Stomach (tissue), 8 donors: ENCODE measurements at regions not wholly inside any gene's neighbourhood (a gene's known extent, or its start where the extent isn't known, plus 50 kb on each side); places are given as distances from the start of the nearest gene placed in this dataset.

Experiments used
- DNase-seq, 2 donors: peaks; one replicate each; pipeline versions ENCODE4 v3.0.0 to v3.0.0-alpha.2; 2013 to 2019
- H3K27ac ChIP-seq, 5 donors: fragments of 200-600 bp in 4 of 5; sonication (generic) in 4 of 5; one replicate each; pipeline ENCODE4 v1.5.1; 2013 to 2019; ENCODE audit warnings: mild to moderate bottlenecking in 1 of 5, moderate library complexity in 1 of 5
- H3K27me3 ChIP-seq, 3 donors: fragments of 200-600 bp; sonication (generic); one replicate each; pipeline ENCODE4 v1.5.1; 2017 to 2019; ENCODE audit warnings: mixed run types in 1 of 3
- H3K36me3 ChIP-seq, 4 donors: fragments of 200-600 bp; sonication (generic); 1 replicate in 3 of 4; 2 replicates in 1 of 4; pipeline ENCODE4 v1.5.1; 2016 to 2019
- H3K4me1 ChIP-seq, 4 donors: fragments of 200-600 bp; sonication (generic); one replicate each; pipeline ENCODE4 v1.5.1; 2016 to 2019
- H3K4me3 ChIP-seq, 4 donors: fragments of 200-600 bp; sonication (generic) in 3 of 4; one replicate each; pipeline ENCODE4 v1.5.1; 2016 to 2019; ENCODE audit warnings: mild to moderate bottlenecking in 1 of 4
- H3K9me3 ChIP-seq, 4 donors: fragments of 200-600 bp; sonication (generic); one replicate each; pipeline ENCODE4 v1.5.1; 2016 to 2019
- EP300 ChIP-seq: sonication (generic); formaldehyde crosslinking; IDR thresholded peaks from one replicate; pipeline ENCODE4 v1.6.1; 2017; ENCODE audit warnings: antibody characterized with exemption
- POLR2A ChIP-seq, 4 donors: fragments of 450-650 bp; IDR thresholded peaks; one replicate each; pipeline ENCODE4 v1.6.1; 2016; ENCODE audit warnings: antibody characterized with exemption in 4 of 4, control low read depth in 2 of 4, mild to moderate bottlenecking in 1 of 4, moderate library complexity in 1 of 4
- POLR2AphosphoS5 ChIP-seq, 3 donors: sonication (generic); formaldehyde crosslinking; IDR thresholded peaks; one replicate each; pipeline ENCODE4 v1.6.1; 2016; ENCODE audit warnings: antibody characterized with exemption in 3 of 3
- WGBS, 5 donors: extraction: QIAGEN DNeasy Blood & Tissue Kit in 3 of 5; methylation state at CpG; one replicate each; pipeline versions ENCODE4 v1.1.5 to v1.1.7; 2013 to 2018; 5-methylcytosine and 5-hydroxymethylcytosine counted together
- intact Hi-C: fragments of 100-400 bp; cut with DNase I; formaldehyde crosslinking; loops from one replicate; pipeline ENCODE4 v1.15.1; 2023; ENCODE audit warnings: low total_unique reads
- TF ChIP-seq, protein P1 (sequence below), 7 experiments: fragments of 450-650 bp in 4 of 7; fragments of 200-600 bp in 3 of 7; sonication (generic) in 3 of 7; IDR thresholded peaks; one replicate each; pipeline ENCODE4 v1.5.1; 2016 to 2019; ENCODE audit warnings: antibody characterized with exemption in 7 of 7, control low read depth in 2 of 7, mild to moderate bottlenecking in 1 of 7
- donor health status: healthy with polysubstance abuse.
- donor health status: Bipolar disorder and iron deficiency.
- donor health status: healthy.

DNA sequence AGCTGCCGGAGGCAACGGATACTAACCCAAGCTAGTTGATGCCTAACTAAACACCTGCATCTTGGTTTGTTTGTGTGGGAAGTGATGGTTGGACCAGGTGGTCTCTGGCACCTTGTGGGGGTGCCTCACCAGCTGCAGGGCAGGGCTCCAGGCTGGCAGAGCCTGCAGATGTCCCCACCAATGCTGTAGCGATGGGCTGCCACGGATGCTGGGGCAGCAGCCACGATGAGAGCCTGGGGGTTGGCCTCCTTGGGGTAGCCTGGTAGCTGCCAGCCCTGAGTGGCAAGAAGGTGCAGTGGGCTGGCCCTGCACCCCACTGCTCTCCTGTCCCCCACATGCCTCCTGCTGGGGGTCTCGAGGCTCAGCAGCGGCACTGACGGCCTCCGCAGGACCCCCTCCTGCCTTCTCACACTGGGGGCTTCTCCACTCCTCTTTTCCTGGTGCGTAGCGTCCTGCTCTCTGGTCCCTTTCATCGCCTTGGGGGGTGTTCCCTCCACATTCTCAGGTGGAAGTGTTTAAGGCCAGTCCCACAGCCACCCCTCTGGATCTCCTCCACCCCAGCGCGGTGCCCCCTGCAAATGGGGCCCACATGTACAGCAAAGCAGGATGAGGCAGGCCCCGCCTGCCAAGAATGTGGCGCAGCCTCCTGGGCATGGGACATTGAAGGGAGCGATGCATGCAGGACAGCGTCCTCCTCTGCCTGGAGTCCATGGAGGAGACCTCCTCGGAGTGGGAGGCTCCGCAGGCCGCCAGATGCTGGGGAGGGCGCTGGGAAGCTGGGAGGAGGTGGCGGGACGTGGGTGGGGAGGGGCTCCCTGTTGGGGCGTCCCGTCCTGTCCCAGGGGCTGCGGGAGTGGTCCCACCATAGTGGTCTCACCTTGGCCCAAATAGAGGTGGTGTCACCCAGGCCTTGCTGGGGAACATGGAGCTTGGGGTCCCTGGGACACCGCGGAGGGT, 173.1 kb downstream of the ASB1 start:
- H3K27ac ChIP-seq = no peak overlapping the region
- H3K9me3 ChIP-seq = peaks cover 0 to 18% (median 6%) of the 10 kb centered on the region in 4 donors
- no peak overlapping the region for H3K4me3 ChIP-seq
- no peak for TF ChIP-seq POLR2A (IDR thresholded peaks at IDR 0.05)
- TF ChIP-seq, protein P1, sequence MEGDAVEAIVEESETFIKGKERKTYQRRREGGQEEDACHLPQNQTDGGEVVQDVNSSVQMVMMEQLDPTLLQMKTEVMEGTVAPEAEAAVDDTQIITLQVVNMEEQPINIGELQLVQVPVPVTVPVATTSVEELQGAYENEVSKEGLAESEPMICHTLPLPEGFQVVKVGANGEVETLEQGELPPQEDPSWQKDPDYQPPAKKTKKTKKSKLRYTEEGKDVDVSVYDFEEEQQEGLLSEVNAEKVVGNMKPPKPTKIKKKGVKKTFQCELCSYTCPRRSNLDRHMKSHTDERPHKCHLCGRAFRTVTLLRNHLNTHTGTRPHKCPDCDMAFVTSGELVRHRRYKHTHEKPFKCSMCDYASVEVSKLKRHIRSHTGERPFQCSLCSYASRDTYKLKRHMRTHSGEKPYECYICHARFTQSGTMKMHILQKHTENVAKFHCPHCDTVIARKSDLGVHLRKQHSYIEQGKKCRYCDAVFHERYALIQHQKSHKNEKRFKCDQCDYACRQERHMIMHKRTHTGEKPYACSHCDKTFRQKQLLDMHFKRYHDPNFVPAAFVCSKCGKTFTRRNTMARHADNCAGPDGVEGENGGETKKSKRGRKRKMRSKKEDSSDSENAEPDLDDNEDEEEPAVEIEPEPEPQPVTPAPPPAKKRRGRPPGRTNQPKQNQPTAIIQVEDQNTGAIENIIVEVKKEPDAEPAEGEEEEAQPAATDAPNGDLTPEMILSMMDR (IDR thresholded peaks at IDR 0.05) = no peak
- TF ChIP-seq EP300 = no peak
- WGBS, 5 donors = 85 to 93% (median 91%) methylated on average over 16 to 29 of the region's 29 CpGs
- H3K36me3 ChIP-seq = no peaks in the 10 kb centered on the region
- peaks cover 0 to 5% (median 0%) of the 10 kb centered on the region in 3 donors for H3K27me3 ChIP-seq
- intact Hi-C loops = no loop called here
- no peak for DNase-seq
- H3K4me1 ChIP-seq = peaks cover 0 to 35% (median 16%) of the 10 kb centered on the region in 4 donors

DNA sequence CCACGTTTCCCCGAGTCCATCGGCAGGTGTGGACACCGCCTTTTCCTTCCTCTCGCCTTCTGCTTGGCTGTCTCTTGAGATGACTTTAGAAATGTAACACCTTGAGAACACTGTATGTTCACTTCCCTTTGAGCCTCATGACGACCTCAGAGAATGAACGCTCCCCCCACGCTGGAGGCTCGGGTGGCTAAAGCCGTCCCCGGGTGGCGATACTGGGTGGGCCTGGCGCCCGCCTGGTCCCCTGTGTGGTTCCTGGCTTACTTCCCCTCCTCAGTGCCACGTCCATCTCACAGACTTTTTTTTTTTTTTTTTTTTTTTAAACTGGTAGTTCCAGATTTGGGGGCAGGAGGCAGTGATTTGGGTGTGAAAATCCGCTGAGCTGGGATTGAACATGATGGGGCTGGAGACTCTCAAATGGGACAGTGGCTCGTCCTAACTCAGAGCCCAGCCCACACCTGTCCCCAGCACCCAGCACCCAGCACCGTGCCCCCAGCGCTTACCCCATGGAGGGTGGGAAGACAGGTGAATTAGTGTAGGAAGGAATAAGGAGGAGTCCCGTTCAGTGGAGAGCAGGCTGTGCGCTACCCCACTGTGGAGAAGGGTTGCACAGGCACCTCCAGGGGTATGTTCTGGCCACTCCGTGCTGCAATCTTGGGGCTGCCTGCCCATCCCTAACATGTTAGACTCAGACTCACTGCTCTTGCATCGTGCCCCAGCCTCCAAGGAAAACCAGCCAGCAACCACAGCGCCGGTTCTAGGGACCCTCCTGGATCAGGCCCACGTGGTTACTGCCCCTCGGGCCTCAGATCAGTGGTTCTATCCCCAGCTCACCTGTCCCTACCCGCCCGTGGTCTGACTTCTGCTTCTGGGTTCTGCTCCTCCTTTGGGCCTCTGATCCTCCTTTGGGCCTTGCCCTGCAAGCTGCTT, 174.0 kb downstream of the ASB1 start:
- H3K9me3 ChIP-seq = peaks cover 0 to 18% (median 6%) of the 10 kb centered on the region in 4 donors
- H3K27ac ChIP-seq = peak overlapping the region in 3 of 5 donors; percentile 37 to 80 (median 75)
- no peak for DNase-seq
- H3K4me3 ChIP-seq = no peak overlapping the region
- WGBS, 5 donors = 83 to 90% (median 86%) methylated on average over 22 to 29 of the region's 29 CpGs
- H3K4me1 ChIP-seq = peaks cover 0 to 35% (median 16%) of the 10 kb centered on the region in 4 donors
- H3K27me3 ChIP-seq = peaks cover 0 to 5% (median 0%) of the 10 kb centered on the region in 3 donors
- H3K36me3 ChIP-seq = no peaks in the 10 kb centered on the region
- TF ChIP-seq POLR2AphosphoS5 (IDR thresholded peaks at IDR 0.05) (no peak), POLR2A (IDR thresholded peaks at IDR 0.05) (no peak), EP300 (no peak)
- TF ChIP-seq, protein P1 (IDR thresholded peaks at IDR 0.05) = no peak
- intact Hi-C loops = no loop called here

DNA sequence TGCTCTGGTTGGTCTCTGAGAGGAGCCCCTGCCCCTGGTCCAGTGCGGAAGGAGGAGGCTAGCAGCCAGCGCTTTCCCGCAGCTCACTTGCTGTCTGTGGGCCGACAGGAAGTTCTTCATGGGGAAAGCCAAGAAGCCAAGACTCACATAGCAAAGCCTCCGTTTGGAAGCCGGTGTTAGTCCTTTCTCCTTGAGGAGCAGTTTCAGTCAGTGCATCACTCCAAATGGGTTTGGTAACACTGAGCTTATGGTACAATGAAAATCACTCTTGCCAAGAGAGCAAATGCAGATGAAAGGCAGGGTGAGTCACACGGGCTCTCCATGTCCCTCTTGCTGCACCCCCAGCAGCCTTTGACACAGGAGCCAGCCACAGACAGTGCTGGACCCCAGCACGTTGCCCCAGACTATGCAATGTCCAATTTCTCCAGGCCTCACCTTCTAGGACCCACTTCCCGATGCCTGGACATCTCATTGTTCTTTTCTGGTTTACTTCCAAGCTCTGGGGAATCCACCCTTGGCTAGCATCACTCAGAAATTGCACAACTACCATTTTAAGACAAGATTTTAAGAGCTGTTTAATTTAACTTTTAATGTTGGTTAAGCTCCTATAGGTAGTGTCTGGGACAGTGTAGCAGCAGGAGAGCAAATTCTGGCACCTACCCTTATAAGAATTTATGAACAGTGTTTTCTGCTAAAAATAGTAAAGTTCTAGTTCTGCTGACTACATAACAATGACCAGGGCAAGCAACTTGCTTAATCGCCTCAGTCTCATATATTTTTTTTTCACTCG, 174.9 kb downstream of the ASB1 start:
- H3K4me1 ChIP-seq = peaks cover 0 to 27% (median 13%) of the 10 kb centered on the region in 4 donors
- peak overlapping the region in 3 of 5 donors; percentile 37 to 80 (median 75) for H3K27ac ChIP-seq
- no peaks in the 10 kb centered on the region for H3K36me3 ChIP-seq
- TF ChIP-seq EP300 = no peak
- TF ChIP-seq, protein P1 (IDR thresholded peaks at IDR 0.05) = no peak
- peak in 2 of 3 donors; percentile 15 to 59 for TF ChIP-seq POLR2AphosphoS5 (IDR thresholded peaks at IDR 0.05)
- TF ChIP-seq POLR2A (IDR thresholded peaks at IDR 0.05) = no peak
- intact Hi-C loops = no loop called here
- 58 to 76% (median 62%) methylated on average over 11 of the region's 11 CpGs for WGBS, 5 donors
- DNase-seq = peak in 1 of 2 donors; percentile 26
- H3K4me3 ChIP-seq = no peak overlapping the region
- peaks cover 0 to 5% (median 0%) of the 10 kb centered on the region in 3 donors for H3K27me3 ChIP-seq
- peaks cover 0 to 27% (median 6%) of the 10 kb centered on the region in 4 donors for H3K9me3 ChIP-seq
